ENCODE measurements at regions not wholly inside any gene's neighbourhood (a gene's known extent, or its start where the extent isn't known, plus 50 kb on each side); places are given as distances from the start of the nearest gene placed in this dataset.

- no peak overlapping the region for H3K27ac ChIP-seq (ENCODE audit: low read depth in 1 of 2, low read length in 1 of 2)
- 49 to 71% methylated on average over 2 of the region's 2 CpGs for WGBS, 2 donors
- no peak for TF ChIP-seq CTCF (IDR thresholded peaks at IDR 0.05; ENCODE audit: control extremely low read depth, extremely low read depth)
Measured at GRCh38 chr4:180870623-180871022, 1372.6 kb upstream of the TENM3 start.

GRCh38 chr4:180898305-180898704, 1344.9 kb upstream of the TENM3 start:
- no peak for TF ChIP-seq CTCF (IDR thresholded peaks at IDR 0.05; ENCODE audit: control extremely low read depth, extremely low read depth)
- Histone ChIP-seq H3K9ac (ENCODE audit: insufficient read depth in 1 of 2, low read length in 2 of 2) (no peak overlapping the region), H3K9me3 (ENCODE audit: control insufficient read depth in 4 of 4, insufficient read depth in 3 of 4, low read length in 3 of 4) (no peaks in the 10 kb centered on the region), H3K4me3 (no peak overlapping the region), H3K27me3 (ENCODE audit: control insufficient read depth in 3 of 3, insufficient read depth in 3 of 3, low read length in 2 of 3) (no peaks in the 10 kb centered on the region), H3K4me1 (ENCODE audit: control insufficient read depth in 5 of 5, insufficient read depth in 5 of 5, low read length in 5 of 5) (no peaks in the 10 kb centered on the region), H3K27ac (ENCODE audit: low read depth in 1 of 2, low read length in 1 of 2) (no peak overlapping the region), H3K36me3 (ENCODE audit: control insufficient read depth in 4 of 4, insufficient read depth in 4 of 4, low read length in 4 of 4) (no peaks in the 10 kb centered on the region)
- DNase-seq (peak in 1 of 3 donors; percentile 4), ATAC-seq (ENCODE audit: insufficient read depth, low FRiP score) (no peak)
- WGBS, 2 donors, result 0 to 1% methylated on average over 1 of the region's 1 CpG

More at GRCh38 chr4:180870623-180871022, 1372.6 kb upstream of the TENM3 start:
- Histone ChIP-seq H3K9ac (ENCODE audit: insufficient read depth in 1 of 2, low read length in 2 of 2) (no peak overlapping the region), H3K4me1 (ENCODE audit: control insufficient read depth in 5 of 5, insufficient read depth in 5 of 5, low read length in 5 of 5) (no peaks in the 10 kb centered on the region), H3K4me3 (no peak overlapping the region), H3K9me3 (ENCODE audit: control insufficient read depth in 4 of 4, insufficient read depth in 3 of 4, low read length in 3 of 4) (peaks cover 0 to 19% (median 6%) of the 10 kb centered on the region in 4 donors), H3K36me3 (ENCODE audit: control insufficient read depth in 4 of 4, insufficient read depth in 4 of 4, low read length in 4 of 4) (no peaks in the 10 kb centered on the region), H3K27me3 (ENCODE audit: control insufficient read depth in 3 of 3, insufficient read depth in 3 of 3, low read length in 2 of 3) (no peaks in the 10 kb centered on the region)
- DNase-seq, result no peak
- ATAC-seq (ENCODE audit: insufficient read depth, low FRiP score), result no peak

- TF ChIP-seq CTCF (IDR thresholded peaks at IDR 0.05; ENCODE audit: control extremely low read depth, extremely low read depth), result no peak
- no peaks in the 10 kb centered on the region for H3K9me3 ChIP-seq (ENCODE audit: control insufficient read depth in 4 of 4, insufficient read depth in 3 of 4, low read length in 3 of 4)
- no peak overlapping the region for H3K27ac ChIP-seq (ENCODE audit: low read depth in 1 of 2, low read length in 1 of 2)
- no peaks in the 10 kb centered on the region for H3K36me3 ChIP-seq (ENCODE audit: control insufficient read depth in 4 of 4, insufficient read depth in 4 of 4, low read length in 4 of 4)
- no peak for DNase-seq
- no peaks in the 10 kb centered on the region for H3K27me3 ChIP-seq (ENCODE audit: control insufficient read depth in 3 of 3, insufficient read depth in 3 of 3, low read length in 2 of 3)
- H3K9ac ChIP-seq (ENCODE audit: insufficient read depth in 1 of 2, low read length in 2 of 2), result no peak overlapping the region
- 92% methylated on average over 4 of the region's 4 CpGs for WGBS, 2 donors
- no peak overlapping the region for H3K4me3 ChIP-seq
- H3K4me1 ChIP-seq (ENCODE audit: control insufficient read depth in 5 of 5, insufficient read depth in 5 of 5, low read length in 5 of 5), result no peaks in the 10 kb centered on the region
- ATAC-seq (ENCODE audit: insufficient read depth, low FRiP score), result no peak
Measured at GRCh38 chr4:180900781-180901180, 1342.4 kb upstream of the TENM3 start.

GRCh38 chr4:180909279-180909678, 1333.9 kb upstream of the TENM3 start:
- Histone ChIP-seq H3K9ac (ENCODE audit: insufficient read depth in 1 of 2, low read length in 2 of 2) (no peak overlapping the region), H3K4me3 (no peak overlapping the region), H3K27ac (ENCODE audit: low read depth in 1 of 2, low read length in 1 of 2) (no peak overlapping the region), H3K36me3 (ENCODE audit: control insufficient read depth in 4 of 4, insufficient read depth in 4 of 4, low read length in 4 of 4) (no peaks in the 10 kb centered on the region), H3K9me3 (ENCODE audit: control insufficient read depth in 4 of 4, insufficient read depth in 3 of 4, low read length in 3 of 4) (no peaks in the 10 kb centered on the region), H3K27me3 (ENCODE audit: control insufficient read depth in 3 of 3, insufficient read depth in 3 of 3, low read length in 2 of 3) (no peaks in the 10 kb centered on the region), H3K4me1 (ENCODE audit: control insufficient read depth in 5 of 5, insufficient read depth in 5 of 5, low read length in 5 of 5) (no peaks in the 10 kb centered on the region)
- no peak for TF ChIP-seq CTCF (IDR thresholded peaks at IDR 0.05; ENCODE audit: control extremely low read depth, extremely low read depth)
- WGBS, 2 donors, result 58 to 79% methylated on average over 1 of the region's 1 CpG
- DNase-seq, result no peak
- no peak for ATAC-seq (ENCODE audit: insufficient read depth, low FRiP score)
